Transverse colon (tissue), 4 donors: ENCODE measurements at regions not wholly inside any gene's neighbourhood (a gene's known extent, or its start where the extent isn't known, plus 50 kb on each side); places are given as distances from the start of the nearest gene placed in this dataset.

Experiments used
- CTCF ChIP-seq, 5 experiments: fragments of 200-600 bp in 3 of 5; fragments of 450-650 bp in 2 of 5; sonication (generic) in 3 of 5; IDR thresholded peaks; 1 replicate in 2 of 5; 2 replicates in 3 of 5; pipeline ENCODE4 v1.5.1; 2016 to 2017; ENCODE audit warnings: antibody characterized with exemption in 5 of 5, inconsistent platforms in 3 of 5, mild to moderate bottlenecking in 2 of 5, moderate library complexity in 1 of 5
- EP300 ChIP-seq: sonication (generic); formaldehyde crosslinking; IDR thresholded peaks from one replicate; pipeline ENCODE4 v1.6.1; 2017; ENCODE audit warnings: antibody characterized with exemption, low read depth
- POLR2A ChIP-seq: fragments of 450-650 bp; IDR thresholded peaks from one replicate; pipeline ENCODE4 v1.6.1; 2016; ENCODE audit warnings: antibody characterized with exemption, mild to moderate bottlenecking, moderate library complexity
- POLR2AphosphoS5 ChIP-seq, 3 donors: sonication (generic); formaldehyde crosslinking; IDR thresholded peaks; one replicate each; pipeline ENCODE4 v1.6.1; 2016; ENCODE audit warnings: antibody characterized with exemption in 3 of 3

GRCh38 chr13:106287351-106287750 lies 248.1 kb downstream of the EFNB2 start:
- TF ChIP-seq CTCF (IDR thresholded peaks at IDR 0.05), result no peak
- TF ChIP-seq POLR2A, result no peak
- no peak for TF ChIP-seq EP300
- no peak for TF ChIP-seq POLR2AphosphoS5 (IDR thresholded peaks at IDR 0.05)
